Left ventricle myocardium inferior (tissue), 1 donor: ENCODE measurements at regions not wholly inside any gene's neighbourhood (a gene's known extent, or its start where the extent isn't known, plus 50 kb on each side); places are given as distances from the start of the nearest gene placed in this dataset.

Experiments
- DNase-seq: peaks from one replicate; pipeline ENCODE4 v3.0.0-alpha.2; 2020
- H3K27ac ChIP-seq: fragments of 200-600 bp; replicated peaks from 2 replicates; pipeline ENCODE4 v1.8.0; 2021
- H3K27me3 ChIP-seq: fragments of 200-600 bp; 2 replicates; pipeline ENCODE4 v1.8.0; 2021; ENCODE audit warnings: low read depth
- H3K36me3 ChIP-seq: fragments of 200-600 bp; 2 replicates; pipeline ENCODE4 v1.8.0; 2021
- H3K4me1 ChIP-seq: fragments of 200-600 bp; 2 replicates; pipeline ENCODE4 v1.8.0; 2021
- H3K4me3 ChIP-seq: fragments of 200-600 bp; 2 replicates; pipeline ENCODE4 v1.8.0; 2021; ENCODE audit warnings: mild to moderate bottlenecking, moderate library complexity
- H3K9me3 ChIP-seq: fragments of 200-600 bp; replicated peaks from 2 replicates; pipeline ENCODE4 v1.8.0; 2021
- intact Hi-C: fragments of 100-400 bp; cut with micrococcal nuclease; formaldehyde crosslinking; loops from one replicate; pipeline ENCODE4 v1.11.0; 2022
- TF ChIP-seq, protein P1 (sequence below): fragments of 200-600 bp; IDR thresholded peaks from 2 replicates; pipeline ENCODE4 v1.8.0; 2021; ENCODE audit warnings: antibody characterized with exemption, mild to moderate bottlenecking, borderline replicate concordance
- donor health status: DM: no; HTN: yes; CAD: no; lungs with severe emphysema.

DNA sequence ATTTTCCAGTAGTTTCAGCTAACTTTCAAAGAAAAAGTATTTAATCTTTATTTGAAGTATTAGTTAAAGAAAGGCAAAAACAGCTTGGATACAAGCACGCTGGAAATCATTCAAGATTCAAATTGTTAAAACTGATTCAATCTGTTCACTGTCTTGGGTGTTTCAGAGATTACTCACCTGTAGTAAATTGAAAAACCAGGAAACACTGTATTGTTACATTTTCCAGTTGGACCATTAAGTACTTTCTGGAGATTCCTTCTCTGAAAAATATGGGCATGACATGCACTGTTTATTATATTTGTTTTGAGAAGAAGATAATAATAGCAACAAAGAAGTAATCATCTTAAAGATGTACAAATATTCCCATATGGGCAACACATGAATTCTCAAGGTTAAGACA lies 196.1 kb downstream of the UBE2E3 start:
- Histone ChIP-seq H3K4me1 (no peaks in the 10 kb centered on the region), H3K9me3 (no peaks in the 10 kb centered on the region), H3K36me3 (no peaks in the 10 kb centered on the region), H3K27ac (no peak overlapping the region), H3K4me3 (no peak overlapping the region), H3K27me3 (no peaks in the 10 kb centered on the region)
- intact Hi-C loops: no loop called here
- TF ChIP-seq, protein P1, sequence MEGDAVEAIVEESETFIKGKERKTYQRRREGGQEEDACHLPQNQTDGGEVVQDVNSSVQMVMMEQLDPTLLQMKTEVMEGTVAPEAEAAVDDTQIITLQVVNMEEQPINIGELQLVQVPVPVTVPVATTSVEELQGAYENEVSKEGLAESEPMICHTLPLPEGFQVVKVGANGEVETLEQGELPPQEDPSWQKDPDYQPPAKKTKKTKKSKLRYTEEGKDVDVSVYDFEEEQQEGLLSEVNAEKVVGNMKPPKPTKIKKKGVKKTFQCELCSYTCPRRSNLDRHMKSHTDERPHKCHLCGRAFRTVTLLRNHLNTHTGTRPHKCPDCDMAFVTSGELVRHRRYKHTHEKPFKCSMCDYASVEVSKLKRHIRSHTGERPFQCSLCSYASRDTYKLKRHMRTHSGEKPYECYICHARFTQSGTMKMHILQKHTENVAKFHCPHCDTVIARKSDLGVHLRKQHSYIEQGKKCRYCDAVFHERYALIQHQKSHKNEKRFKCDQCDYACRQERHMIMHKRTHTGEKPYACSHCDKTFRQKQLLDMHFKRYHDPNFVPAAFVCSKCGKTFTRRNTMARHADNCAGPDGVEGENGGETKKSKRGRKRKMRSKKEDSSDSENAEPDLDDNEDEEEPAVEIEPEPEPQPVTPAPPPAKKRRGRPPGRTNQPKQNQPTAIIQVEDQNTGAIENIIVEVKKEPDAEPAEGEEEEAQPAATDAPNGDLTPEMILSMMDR: no peak
- DNase-seq: no peak

DNA sequence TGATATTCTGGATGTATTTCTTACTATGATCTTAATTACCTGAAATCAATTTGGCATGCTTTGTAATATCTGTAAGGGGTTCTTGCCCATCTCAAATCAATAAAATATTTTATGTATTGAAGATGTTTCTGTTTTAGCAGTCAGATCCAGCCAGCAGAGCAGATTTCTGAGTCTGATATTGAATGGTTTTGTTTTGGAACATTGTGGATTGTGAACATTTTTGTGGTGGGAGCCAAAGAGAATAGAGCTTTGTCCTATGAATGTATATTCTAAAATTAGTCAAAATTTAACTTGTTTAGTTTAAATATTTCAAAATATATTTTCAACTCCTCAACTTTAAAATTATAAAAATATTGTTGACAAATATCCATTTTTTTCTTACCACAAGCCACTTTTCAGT lies 197.0 kb downstream of the UBE2E3 start:
- Histone ChIP-seq H3K36me3 (no peaks in the 10 kb centered on the region), H3K4me1 (no peaks in the 10 kb centered on the region), H3K27me3 (no peaks in the 10 kb centered on the region), H3K4me3 (no peak overlapping the region), H3K9me3 (no peaks in the 10 kb centered on the region), H3K27ac (no peak overlapping the region)
- TF ChIP-seq, protein P1: no peak
- intact Hi-C loops: no loop called here
- no peak for DNase-seq

DNA sequence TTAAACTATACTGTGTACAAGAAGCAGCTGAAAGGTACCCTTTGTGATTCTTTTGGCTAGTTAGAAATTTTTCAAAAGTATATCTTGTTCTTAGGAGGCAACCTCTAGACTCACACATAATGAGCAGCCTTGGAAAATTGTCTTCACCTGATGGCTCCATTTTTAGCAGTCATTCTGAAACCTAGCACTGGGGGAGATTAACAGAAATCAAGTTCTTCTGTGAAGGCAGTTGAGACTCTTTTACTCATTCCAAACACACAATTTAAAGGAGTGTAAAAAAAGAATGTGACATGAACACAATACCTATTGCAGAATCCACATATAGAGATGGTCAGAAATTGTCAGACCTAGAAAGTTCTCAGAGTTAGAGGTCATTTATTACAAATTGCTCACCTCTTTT lies 197.7 kb downstream of the UBE2E3 start:
- Histone ChIP-seq H3K27me3 (no peaks in the 10 kb centered on the region), H3K36me3 (no peaks in the 10 kb centered on the region), H3K9me3 (no peaks in the 10 kb centered on the region), H3K27ac (no peak overlapping the region), H3K4me3 (no peak overlapping the region), H3K4me1 (no peaks in the 10 kb centered on the region)
- TF ChIP-seq, protein P1: no peak
- intact Hi-C loops: no loop called here
- DNase-seq: no peak

DNA sequence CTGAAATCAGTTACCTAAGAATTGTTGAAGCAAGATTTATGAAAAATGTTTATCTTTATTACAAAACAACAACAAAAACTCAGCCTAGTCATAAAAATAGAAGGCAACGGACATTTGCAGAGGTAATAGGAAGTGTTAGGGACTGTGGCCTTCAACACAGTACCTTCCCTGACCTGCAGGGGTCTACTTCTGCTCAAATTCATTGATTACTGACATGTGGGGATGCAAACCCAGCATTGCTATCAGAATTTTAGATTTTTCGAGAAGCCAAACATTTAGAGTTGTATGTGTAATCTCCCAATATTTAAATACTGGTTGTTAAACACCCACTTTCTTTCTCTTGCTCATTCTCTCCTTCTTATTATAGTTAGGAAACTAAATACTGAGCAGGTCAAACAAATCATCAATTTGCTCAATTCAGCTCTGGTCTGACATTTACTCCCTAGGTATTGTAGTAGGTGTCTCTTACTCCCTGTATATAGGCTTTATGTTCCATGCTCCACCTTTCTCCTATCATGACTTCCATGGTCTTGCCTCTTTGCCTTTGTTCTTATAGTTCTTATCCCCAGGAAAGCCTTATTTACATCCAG lies 198.5 kb downstream of the UBE2E3 start:
- TF ChIP-seq, protein P1: peak; percentile 30
- Histone ChIP-seq H3K9me3 (no peaks in the 10 kb centered on the region), H3K27ac (no peak overlapping the region), H3K4me3 (no peak overlapping the region), H3K4me1 (no peaks in the 10 kb centered on the region), H3K36me3 (no peaks in the 10 kb centered on the region), H3K27me3 (no peaks in the 10 kb centered on the region)
- DNase-seq: no peak
- intact Hi-C loops: no loop called here

DNA sequence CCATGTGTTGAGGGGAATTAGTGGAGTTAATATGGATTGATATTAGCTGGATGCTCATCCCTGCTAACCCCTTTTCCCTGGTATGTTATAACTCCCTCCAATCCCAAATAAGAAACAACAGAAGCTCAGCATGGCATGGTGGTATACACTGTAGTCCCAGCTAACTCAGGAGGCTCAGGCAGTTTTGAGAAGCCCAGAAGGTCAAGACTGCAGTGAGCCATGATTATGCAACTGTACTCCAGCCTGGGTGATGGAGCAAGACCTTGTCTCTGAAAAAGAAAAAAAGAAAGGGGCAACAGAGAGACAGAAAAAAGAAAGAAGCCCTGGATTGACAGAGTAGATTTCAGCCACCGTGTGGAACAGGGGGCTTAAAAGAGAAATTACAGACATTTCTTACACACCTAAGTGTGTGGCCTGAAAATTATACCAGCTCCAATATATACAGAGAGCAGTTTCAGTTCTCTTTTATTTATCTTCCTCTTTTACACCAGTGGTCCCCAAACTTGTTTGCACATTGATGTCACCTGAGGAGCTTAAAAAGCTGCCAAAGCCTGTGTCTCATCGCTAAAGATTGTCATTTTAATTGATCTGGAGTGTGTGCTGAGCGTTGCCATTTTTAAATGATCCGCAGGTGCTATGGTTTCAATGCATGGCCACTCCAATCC lies 203.6 kb downstream of the UBE2E3 start:
- intact Hi-C loops: no loop called here

More for the DNA sequence above, 203.6 kb downstream of the UBE2E3 start:
- Histone ChIP-seq H3K9me3 (no peaks in the 10 kb centered on the region), H3K27ac (no peak overlapping the region), H3K27me3 (no peaks in the 10 kb centered on the region), H3K4me1 (no peaks in the 10 kb centered on the region), H3K36me3 (no peaks in the 10 kb centered on the region), H3K4me3 (no peak overlapping the region)
- DNase-seq: no peak
- TF ChIP-seq, protein P1: no peak
